A549 (cell line): ENCODE measurements at regions not wholly inside any gene's neighbourhood (a gene's known extent, or its start where the extent isn't known, plus 50 kb on each side); places are given as distances from the start of the nearest gene placed in this dataset.

Experiments used
- CEBPB ChIP-seq, 2 experiments: fragments of >200 bp in 1 of 2; sonication (Bioruptor Twin) in 1 of 2; formaldehyde crosslinking in 1 of 2; IDR thresholded peaks; 2 replicates each; pipeline ENCODE4 v1.6.1; 2012 to 2016
- CHD2 ChIP-seq: fragments of 150-350 bp; IDR thresholded peaks from 2 replicates; pipeline ENCODE4 v1.6.1; 2014; ENCODE audit warnings: low read length; ENCODE audit not compliant: partially characterized antibody
- JUNB ChIP-seq: fragments of >200 bp; sonication (Bioruptor Twin); formaldehyde crosslinking; IDR thresholded peaks from 2 replicates; pipeline ENCODE4 v1.6.1; 2016
- MAFK ChIP-seq: fragments of 450-650 bp; IDR thresholded peaks from 2 replicates; pipeline ENCODE4 v1.6.1; 2014; ENCODE audit not compliant: partially characterized antibody
- MYC ChIP-seq: IDR thresholded peaks from 2 replicates; pipeline ENCODE4 v1.6.1; 2012; ENCODE audit warnings: mild to moderate bottlenecking, inconsistent platforms, low read length, improper control_type of control experiment, borderline replicate concordance
- POLR2A ChIP-seq: IDR thresholded peaks from 2 replicates; pipeline ENCODE4 v1.6.1; 2012; ENCODE audit warnings: mild to moderate bottlenecking, low read length
- POLR2AphosphoS2 ChIP-seq: conservative IDR thresholded peaks from 2 replicates; pipeline ENCODE4 v1.6.1; 2012; ENCODE audit warnings: low read length, improper control_type of control experiment, inconsistent platforms
- SMC3 ChIP-seq: fragments of >200 bp; sonication (Bioruptor Twin); formaldehyde crosslinking; IDR thresholded peaks from 3 replicates; pipeline ENCODE4 v1.6.1; 2018; ENCODE audit warnings: inconsistent platforms
- SREBF2 ChIP-seq: fragments of 450-650 bp; IDR thresholded peaks from 2 replicates; pipeline ENCODE4 v1.6.1; 2014; ENCODE audit warnings: mild to moderate bottlenecking, moderate library complexity
- TP53 ChIP-seq: fragments of 250-450 bp; sonication (Bioruptor Pico); IDR thresholded peaks from 2 replicates; pipeline ENCODE4 v1.5.0; 2021; ENCODE audit warnings: mild to moderate bottlenecking, moderate library complexity
- TF ChIP-seq, protein P1 (sequence below): fragments of >200 bp; sonication (Bioruptor Twin); formaldehyde crosslinking; IDR thresholded peaks from 3 replicates; pipeline ENCODE4 v1.5.1; 2016
- TF ChIP-seq, protein P2 (sequence below): fragments of >200 bp; sonication (Bioruptor Twin); formaldehyde crosslinking; IDR thresholded peaks from 2 replicates; pipeline ENCODE4 v1.6.1; 2016
- TF ChIP-seq, protein P3 (sequence below): IDR thresholded peaks from 2 replicates; pipeline ENCODE4 v1.6.1; 2012

DNA sequence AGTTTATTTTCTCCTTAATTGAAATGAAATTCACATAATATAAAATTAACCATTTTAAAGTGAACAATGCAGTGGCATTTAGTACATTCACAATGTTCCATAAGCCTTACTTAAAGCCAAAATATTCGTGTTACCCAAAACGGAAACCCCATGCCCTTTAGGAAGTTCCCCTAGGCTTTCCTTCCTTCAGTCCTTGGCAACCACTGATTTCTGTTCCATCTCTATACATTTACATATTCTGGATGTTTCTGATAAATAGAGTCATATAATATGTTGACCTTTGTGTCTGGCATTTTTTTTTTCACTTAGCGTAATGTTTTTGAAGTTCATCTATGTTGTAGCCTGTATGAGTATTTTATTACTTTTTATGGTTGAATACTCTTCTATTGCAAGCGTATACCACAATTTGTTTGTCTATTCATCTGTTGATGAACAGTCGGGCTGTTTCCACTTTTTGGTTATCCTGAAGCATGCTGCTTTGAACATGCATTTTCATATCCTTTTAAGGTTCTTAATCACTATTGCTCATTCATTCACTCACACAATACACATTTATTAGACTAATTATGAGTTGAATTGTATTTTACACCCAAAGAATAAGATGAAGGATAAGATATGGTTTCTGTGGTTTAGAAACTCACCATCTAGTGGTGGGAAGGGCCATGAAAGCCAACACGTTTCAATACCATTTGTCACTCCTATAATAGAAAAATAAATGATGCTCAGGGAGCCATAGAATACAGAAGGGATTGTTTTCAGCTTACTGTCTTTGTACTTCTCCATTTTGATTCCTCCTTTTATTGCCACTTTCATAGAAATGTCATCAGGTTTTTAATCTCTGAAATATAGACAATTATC lies 408.2 kb upstream of the CBLB start:
- TF ChIP-seq SMC3 (no peak), MYC (no peak), MAFK (no peak), POLR2A (no peak), CEBPB (IDR thresholded peaks at IDR 0.05) (no peak), JUNB (no peak), POLR2AphosphoS2 (no peak), TP53 (CRISPR knock-in tag) (no peak), SREBF2 (no peak), CHD2 (no peak)
- TF ChIP-seq, protein P1, sequence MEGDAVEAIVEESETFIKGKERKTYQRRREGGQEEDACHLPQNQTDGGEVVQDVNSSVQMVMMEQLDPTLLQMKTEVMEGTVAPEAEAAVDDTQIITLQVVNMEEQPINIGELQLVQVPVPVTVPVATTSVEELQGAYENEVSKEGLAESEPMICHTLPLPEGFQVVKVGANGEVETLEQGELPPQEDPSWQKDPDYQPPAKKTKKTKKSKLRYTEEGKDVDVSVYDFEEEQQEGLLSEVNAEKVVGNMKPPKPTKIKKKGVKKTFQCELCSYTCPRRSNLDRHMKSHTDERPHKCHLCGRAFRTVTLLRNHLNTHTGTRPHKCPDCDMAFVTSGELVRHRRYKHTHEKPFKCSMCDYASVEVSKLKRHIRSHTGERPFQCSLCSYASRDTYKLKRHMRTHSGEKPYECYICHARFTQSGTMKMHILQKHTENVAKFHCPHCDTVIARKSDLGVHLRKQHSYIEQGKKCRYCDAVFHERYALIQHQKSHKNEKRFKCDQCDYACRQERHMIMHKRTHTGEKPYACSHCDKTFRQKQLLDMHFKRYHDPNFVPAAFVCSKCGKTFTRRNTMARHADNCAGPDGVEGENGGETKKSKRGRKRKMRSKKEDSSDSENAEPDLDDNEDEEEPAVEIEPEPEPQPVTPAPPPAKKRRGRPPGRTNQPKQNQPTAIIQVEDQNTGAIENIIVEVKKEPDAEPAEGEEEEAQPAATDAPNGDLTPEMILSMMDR, result no peak
- TF ChIP-seq, protein P2, sequence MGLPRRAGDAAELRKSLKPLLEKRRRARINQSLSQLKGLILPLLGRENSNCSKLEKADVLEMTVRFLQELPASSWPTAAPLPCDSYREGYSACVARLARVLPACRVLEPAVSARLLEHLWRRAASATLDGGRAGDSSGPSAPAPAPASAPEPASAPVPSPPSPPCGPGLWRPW, result no peak
- TF ChIP-seq, protein P3, sequence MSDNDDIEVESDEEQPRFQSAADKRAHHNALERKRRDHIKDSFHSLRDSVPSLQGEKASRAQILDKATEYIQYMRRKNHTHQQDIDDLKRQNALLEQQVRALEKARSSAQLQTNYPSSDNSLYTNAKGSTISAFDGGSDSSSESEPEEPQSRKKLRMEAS, result no peak
